ENCODE measurements at regions not wholly inside any gene's neighbourhood (a gene's known extent, or its start where the extent isn't known, plus 50 kb on each side); places are given as distances from the start of the nearest gene placed in this dataset.

- TF ChIP-seq POLR2AphosphoS5 (IDR thresholded peaks at IDR 0.05; ENCODE audit: borderline replicate concordance, low read depth, low read length) (no peak), EZH2 (IDR thresholded peaks at IDR 0.05) (no peak)
Observed at GRCh38 chr6:156359912-156360311, 417.3 kb upstream of the ARID1B start.

All from SK-N-MC (cell line).